ENCODE measurements at regions not wholly inside any gene's neighbourhood (a gene's known extent, or its start where the extent isn't known, plus 50 kb on each side); places are given as distances from the start of the nearest gene placed in this dataset.

GRCh38 chr1:222465211-222466041 lies 82.5 kb downstream of the HHIPL2 start:
- Mint-ChIP-seq H3K4me1 (peaks cover 3% of the 10 kb centered on the region), H3K9me3 (peaks cover 19% of the 10 kb centered on the region), H3K4me3 (peak overlapping the region; percentile 89), H3K36me3 (no peaks in the 10 kb centered on the region), H3K27me3 (ENCODE audit: low read depth) (no peaks in the 10 kb centered on the region), H3K27ac (peak overlapping the region; percentile 98)
- ChIA-PET POLR2A (no interaction called here), CTCF (interaction anchor here (0.6 to 3.6 kb wide), 13 partner anchors 9 to 299 kb away, joined by 3 to 40 read pairs (median 5); no protein-coding TSS in a partner anchor)
- ATAC-seq (peak; percentile 98), DNase-seq (ENCODE audit: low spot score) (peak; percentile 93)
- TF ChIP-seq SMAD4 (CRISPR knock-in tag; IDR thresholded peaks at IDR 0.05) (no peak), ESRRA (CRISPR knock-in tag; IDR thresholded peaks at IDR 0.05; ENCODE audit: borderline replicate concordance) (0 out of 2 replicates have a peak, but pooled peaks have one; percentile 39), PRDM15 (CRISPR knock-in tag; IDR thresholded peaks at IDR 0.05) (no peak), FOXK1 (CRISPR knock-in tag; IDR thresholded peaks at IDR 0.05) (no peak; the same call in 1 of the 2 replicates), HMGXB4 (CRISPR knock-in tag; IDR thresholded peaks at IDR 0.05) (no peak; the same call in none of the 2 replicates), ZNF232 (CRISPR knock-in tag; IDR thresholded peaks at IDR 0.05) (no peak), ZNF671 (CRISPR knock-in tag; IDR thresholded peaks at IDR 0.05) (no peak), ZNF219 (CRISPR knock-in tag; IDR thresholded peaks at IDR 0.05; ENCODE audit: borderline replicate concordance) (0 out of 2 replicates have a peak, but pooled peaks have one; percentile 28), IRF2 (CRISPR knock-in tag; IDR thresholded peaks at IDR 0.05; ENCODE audit: borderline replicate concordance, low read depth) (no peak), AFF4 (CRISPR knock-in tag; IDR thresholded peaks at IDR 0.05; ENCODE audit: borderline replicate concordance) (no peak), TP53 (CRISPR knock-in tag; IDR thresholded peaks at IDR 0.05) (no peak), CBFB (CRISPR knock-in tag; IDR thresholded peaks at IDR 0.05; ENCODE audit: low read depth) (no peak), SOX15 (CRISPR knock-in tag; IDR thresholded peaks at IDR 0.05) (no peak), MYBL2 (CRISPR knock-in tag; IDR thresholded peaks at IDR 0.05) (peak; percentile 81; the same call in 1 of the 2 replicates), ZBTB21 (CRISPR knock-in tag; IDR thresholded peaks at IDR 0.05; ENCODE audit: borderline replicate concordance) (peak; percentile 30; the same call in 1 of the 2 replicates), USF1 (CRISPR knock-in tag; IDR thresholded peaks at IDR 0.05) (peak; percentile 82), GABPB1 (CRISPR knock-in tag; IDR thresholded peaks at IDR 0.05) (peak; percentile 80), NFE2L1 (CRISPR knock-in tag; IDR thresholded peaks at IDR 0.05) (0 out of 2 replicates have a peak, but pooled peaks have one; percentile 37), ZNF532 (CRISPR knock-in tag; IDR thresholded peaks at IDR 0.05; ENCODE audit: borderline replicate concordance) (no peak), NR1H2 (CRISPR knock-in tag; IDR thresholded peaks at IDR 0.05) (no peak), PREB (CRISPR knock-in tag; IDR thresholded peaks at IDR 0.05; ENCODE audit: borderline replicate concordance) (no peak)

Measured in WTC11 (cell line).